ENCODE measurements at regions not wholly inside any gene's neighbourhood (a gene's known extent, or its start where the extent isn't known, plus 50 kb on each side); places are given as distances from the start of the nearest gene placed in this dataset.
A peak's percentile ranks its signal among the peaks of the same experiment; 100 is the strongest.
"Not testable (repeated sequence)": the region's sequence is repeated elsewhere in the genome, so short reads cannot be mapped to it uniquely, and the experiment has no call there.

DNA sequence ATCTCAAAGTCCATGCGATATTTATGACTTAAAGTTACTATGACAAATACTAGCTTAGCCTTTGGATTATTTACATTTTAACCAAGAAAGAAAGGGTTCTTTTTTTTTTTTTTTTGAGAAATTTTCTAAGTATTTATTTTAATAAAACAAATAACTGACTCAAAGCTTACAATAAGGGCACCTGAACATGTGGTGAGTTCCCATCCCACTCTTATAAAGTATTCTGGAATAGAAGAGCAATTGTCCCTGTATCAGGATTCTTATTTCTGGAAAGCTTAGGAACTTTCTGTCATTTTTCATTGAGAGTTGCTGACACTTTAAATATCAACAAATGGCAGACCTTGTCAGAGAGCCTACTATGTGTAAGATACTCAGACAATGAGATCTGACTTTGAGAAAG, 686.1 kb upstream of the SOX9 start:
- no peak for DNase-seq (ENCODE audit: low read depth in 3 of 3, low spot score in 2 of 3)

DNA sequence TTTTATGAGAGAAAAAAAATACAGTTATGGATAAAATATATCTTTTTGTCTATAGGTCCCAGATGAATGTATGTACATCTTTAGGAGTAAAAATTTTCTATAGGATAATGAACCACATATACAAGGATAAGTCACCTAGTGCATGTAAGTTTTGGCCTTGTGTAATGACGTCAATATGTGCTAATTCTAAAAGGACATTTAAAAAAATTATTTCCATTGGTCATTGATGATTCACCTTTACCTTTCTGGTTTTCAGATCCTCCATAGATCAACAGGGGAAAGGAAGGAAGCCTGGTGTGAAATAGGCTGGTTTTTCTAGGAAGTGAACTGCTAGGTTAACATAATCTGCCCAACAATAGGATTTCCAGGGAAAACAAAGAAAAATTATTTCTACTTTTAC, 684.3 kb upstream of the SOX9 start:
- no peak for DNase-seq (ENCODE audit: low read depth in 3 of 3, low spot score in 2 of 3)

DNA sequence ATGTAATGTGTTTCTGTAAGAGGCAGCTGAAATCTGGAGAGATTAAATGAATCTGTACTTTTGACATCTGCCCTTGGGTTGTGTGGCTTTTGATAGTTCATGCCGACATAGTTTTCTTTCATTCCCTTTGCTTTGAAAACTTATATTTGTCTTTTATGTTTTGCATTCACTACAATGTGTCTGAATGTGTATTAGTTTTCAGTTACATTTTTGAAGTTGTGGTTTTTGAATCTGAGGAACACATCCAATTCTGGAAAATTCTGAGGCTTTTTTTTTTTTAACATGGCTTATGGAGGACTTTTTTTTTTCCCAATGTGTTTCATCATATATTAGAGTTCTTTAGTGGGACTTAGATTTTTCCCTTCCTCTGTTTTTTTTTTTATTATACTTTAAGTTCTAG, 683.7 kb upstream of the SOX9 start:
- no peak for DNase-seq (ENCODE audit: low read depth in 3 of 3, low spot score in 2 of 3)

DNA sequence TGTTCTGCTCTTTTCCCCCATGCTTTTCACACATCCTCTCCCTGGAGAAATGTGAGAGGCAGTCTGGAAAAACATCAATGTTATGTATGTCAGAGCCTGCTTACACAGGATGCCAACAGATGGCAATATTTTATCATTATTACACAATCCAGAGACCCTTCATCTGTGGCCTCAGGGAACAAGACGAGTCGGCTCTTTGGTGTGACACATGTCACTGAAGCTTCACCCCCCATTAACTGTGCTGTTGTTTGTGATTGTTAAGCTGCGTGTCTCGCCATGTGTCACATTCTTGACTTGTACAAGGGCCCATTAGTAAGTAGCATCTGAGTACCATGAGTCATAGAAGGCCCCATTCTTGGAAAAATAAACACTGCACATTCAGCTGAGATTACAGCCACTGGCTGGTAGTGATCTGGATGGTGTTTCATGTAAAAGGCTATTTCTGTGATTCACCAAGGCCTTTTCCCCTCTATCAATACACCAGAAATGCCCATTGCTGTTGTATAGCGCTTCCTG, 682.1 kb upstream of the SOX9 start:
- DNase-seq (ENCODE audit: low read depth in 3 of 3, low spot score in 2 of 3), result peak in 1 of 3 donors; percentile 26

DNA sequence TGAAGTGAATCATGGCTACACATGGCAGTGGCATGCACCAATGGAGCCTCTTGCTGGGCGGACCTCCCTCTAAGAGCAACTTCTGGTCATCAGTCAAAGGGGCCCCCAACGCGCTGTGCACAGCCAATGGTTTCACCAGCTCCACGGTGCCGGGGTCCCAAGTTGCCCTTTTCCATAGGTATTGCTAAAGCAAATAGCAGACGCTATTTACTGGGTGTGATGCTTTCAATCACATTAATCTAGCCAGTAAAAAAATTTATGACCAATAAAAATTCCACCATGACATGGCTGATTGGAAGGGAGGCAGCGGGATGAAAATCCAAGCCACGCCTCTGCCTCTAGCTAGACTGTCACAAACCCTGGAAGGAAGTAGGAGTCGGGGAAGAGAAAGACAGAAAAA, 680.3 kb upstream of the SOX9 start:
- no peak for DNase-seq (ENCODE audit: low read depth in 3 of 3, low spot score in 2 of 3)

DNA sequence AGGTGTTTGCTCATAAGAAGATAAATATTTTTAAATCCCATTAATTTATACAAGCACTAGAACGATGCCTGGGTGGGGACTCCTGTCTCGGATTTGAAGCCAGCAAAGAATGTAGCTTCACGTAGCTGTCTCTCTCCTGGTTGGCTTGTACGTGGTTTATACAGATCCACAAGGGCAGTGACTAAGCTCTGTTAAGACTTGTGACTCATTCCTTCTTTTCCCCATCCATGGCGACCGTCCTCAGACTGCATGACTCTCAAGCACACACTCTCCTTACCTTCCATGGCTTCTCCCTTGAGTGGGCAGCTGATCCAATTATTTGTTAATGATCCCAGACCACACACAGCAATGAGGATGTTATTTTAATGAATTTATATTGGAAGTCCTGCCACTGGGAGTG, 679.7 kb upstream of the SOX9 start:
- DNase-seq (ENCODE audit: low read depth in 3 of 3, low spot score in 2 of 3), result no peak

DNA sequence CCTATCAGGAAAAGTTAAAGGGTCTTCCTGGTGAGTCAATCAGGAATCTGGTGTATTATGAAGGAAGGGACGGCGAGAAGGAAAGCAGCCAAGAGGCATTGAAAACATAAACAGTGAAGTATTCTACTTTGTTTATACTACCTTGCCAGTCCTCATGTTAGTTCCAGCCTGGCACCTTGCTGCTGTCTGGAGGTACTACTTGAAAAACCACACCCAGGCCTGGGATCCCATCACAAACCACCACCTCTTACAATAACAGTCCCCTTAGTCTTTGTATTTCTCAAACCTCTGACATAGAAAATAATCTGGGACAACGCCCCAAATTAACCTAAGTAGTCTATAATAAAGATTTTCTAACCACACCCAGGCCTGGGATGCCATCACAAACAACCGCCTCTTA, 676.7 kb upstream of the SOX9 start:
- no peak for DNase-seq (ENCODE audit: low read depth in 3 of 3, low spot score in 2 of 3)

DNA sequence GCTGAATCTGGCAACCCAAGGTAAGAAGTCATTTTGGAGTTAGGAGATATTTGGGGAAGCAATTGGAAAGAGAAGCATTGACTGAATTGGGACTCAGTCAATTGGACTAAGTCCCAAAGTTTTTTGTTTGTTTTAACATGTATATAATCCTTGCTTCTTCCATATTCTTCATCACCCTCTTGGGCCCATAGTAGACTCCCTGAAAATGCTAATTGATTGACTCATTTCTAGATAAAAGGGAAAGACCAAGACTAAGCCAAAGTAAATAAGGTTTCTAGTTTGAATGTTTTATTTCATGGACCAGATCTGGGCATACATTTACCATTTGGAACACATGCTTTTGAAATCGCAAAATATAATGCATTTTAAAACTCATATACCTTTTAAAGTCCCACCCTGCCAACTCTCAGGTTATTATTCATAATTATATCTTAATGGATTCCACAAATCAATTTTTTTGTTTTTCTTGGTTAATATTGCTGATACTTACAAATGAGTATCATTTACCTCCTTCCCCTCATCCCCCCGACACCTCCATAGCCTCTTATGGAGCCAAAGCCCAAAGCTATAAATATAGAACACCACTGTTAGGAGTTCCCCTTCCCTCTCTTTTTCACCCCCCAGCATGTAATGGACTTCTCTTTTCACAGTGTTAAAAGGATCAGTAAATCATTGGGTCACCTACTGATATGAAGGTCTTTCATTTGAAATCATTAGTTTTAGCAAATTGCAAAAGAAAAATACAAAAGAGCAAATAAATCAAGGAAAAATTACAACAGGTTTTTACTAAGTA, 674.0 kb upstream of the SOX9 start:
- DNase-seq (ENCODE audit: low read depth in 3 of 3, low spot score in 2 of 3), result no peak

DNA sequence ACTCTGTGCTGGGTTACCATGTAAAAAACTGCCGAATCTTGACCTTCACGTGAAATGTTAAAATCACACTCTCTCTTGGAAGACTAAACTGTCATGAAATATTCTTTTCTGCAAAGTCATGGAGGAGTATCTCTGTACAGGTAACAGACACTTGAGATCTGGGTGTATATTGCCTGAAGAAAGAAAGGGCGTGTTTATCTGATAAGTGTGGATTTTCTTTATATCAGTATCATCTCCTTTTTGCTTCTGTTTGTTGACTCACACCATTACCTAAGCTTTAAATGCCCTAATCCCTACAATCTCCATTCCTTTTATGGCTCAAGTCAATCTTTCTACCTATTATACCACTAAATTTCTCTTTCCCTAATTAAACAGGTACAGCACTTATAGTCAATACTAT, 673.2 kb upstream of the SOX9 start:
- no peak for DNase-seq (ENCODE audit: low read depth in 3 of 3, low spot score in 2 of 3)

DNA sequence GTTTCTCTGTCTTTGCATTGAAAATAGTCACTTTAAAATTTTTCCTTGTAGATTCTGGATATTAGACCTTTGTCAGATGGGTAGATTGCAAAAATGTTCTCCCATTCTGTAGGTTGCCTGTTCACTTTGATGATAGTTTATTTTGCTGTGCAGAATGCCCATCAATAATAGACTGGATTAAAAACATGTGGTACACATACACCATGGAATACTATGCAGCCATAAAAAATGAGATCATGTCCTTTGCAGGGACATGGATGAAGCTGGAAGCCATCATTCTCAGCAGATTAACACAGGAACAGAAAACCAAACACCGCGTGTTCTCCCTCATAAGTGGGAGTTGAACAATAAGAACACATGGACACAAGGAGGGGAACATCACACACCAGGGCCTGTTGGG, 670.2 kb upstream of the SOX9 start:
- DNase-seq (ENCODE audit: low read depth in 3 of 3, low spot score in 2 of 3), result not testable (repeated sequence)

DNA sequence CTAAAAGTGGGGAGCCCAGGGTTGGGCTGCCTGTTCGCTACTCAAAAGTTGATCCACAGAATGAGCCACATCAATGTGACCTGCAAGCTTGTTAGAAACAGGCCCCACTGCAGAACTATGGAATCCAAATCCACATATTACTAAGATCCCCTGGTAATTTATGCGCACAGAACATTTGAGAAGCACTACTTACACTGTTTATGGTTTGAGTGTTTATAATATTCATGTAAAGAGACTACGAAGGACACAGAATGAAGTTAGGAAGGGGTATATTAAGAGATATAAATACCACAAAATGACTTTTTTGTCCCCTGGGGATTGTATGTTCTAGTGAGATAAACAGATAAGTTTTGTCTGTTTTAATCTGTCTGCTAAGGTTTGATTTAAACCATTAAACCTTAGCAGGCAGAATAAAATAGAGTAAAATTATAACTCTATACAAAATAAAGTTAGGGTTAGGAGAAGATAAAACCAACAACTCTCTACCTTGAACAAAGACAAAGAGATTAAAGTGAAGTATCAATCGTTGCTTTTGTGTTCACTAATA, 666.9 kb upstream of the SOX9 start:
- no peak for DNase-seq (ENCODE audit: low read depth in 3 of 3, low spot score in 2 of 3)

DNA sequence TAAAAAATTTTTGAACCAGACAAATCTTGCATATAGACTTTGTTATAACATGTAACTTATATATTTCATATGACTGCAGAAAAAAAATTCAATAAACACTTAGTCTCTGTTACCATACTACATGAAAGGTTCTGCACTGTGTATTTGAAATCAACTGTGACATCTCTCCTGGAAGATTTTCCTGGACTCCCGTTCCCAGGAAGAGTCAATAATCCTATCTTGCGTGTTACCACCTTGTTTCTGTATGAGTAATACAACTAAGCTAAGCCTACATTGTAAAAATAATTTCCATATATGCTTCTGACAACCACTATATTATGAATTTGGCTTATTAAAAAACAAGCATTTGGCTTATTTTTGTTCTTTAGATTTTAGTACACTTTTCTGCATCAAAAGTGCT, 665.6 kb upstream of the SOX9 start:
- no peak for DNase-seq (ENCODE audit: low read depth in 3 of 3, low spot score in 2 of 3)

DNA sequence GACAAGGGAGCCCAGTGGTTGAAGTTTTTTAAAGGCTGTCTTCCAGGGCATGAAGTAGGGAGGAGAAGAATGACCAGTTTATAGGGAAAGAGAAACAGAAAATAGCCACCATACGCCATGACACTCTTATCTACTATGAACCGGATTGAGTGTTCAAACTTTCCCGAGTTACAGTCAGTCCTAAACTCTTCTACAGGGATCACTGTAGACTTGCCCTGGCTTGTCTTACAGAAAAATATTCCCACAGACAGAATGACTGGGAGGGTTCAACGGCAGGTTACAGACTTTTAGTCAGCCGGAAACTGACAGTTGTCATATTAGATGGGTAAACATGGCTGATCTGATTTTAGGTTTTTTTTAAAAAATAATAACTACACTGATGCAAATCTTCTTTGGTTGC, 662.5 kb upstream of the SOX9 start:
- DNase-seq (ENCODE audit: low read depth in 3 of 3, low spot score in 2 of 3), result no peak

DNA sequence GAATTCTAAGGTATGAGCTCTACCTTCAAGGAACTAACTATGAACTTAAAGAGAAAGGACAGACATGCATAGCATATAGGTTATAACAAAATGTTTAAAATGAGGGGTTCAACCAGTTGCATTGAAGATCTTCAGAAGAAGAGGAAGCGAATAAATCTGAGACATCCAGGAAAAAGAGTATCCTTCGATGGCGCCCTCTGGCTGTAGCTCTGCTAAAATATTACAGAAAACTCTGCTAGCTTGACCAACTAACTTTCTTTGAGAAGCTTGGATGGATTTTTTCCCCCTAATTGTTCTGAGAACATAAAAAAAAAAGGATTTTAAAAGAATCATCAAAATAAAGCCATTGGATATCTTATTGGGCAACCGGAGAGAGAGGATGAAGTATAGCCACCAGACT, 659.9 kb upstream of the SOX9 start:
- DNase-seq (ENCODE audit: low read depth in 3 of 3, low spot score in 2 of 3), result no peak

DNA sequence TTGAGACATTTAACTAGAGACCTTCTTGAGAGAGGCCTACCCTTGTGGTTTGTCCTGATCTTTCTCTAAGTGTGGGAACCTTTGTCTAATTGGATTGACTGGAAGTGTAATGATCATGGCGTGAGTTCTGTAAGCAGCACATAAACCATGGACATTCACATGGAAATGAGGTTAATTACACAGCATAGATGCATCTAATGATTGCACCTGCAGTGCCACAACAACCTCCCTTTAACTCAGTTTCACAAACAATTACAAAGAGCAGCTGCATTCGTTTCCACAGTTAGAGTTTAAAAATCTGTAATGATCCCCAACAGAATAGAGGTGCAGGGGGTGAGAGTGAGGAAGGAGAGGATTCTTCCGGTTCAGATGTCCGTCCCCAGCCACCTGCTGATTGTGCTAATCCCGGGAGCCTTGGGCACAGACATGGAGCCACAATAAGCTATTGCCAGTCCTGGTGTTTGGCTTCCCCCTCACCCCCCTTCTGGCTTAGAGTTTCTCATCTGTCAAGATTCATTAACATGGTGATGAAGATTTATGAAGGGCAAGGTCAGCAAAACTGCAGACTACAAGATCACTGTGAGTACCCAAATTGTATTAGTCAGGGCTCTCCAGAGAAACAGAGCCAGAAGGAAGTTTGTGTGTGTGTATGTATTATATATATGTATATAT, 659.2 kb upstream of the SOX9 start:
- DNase-seq (ENCODE audit: low read depth in 3 of 3, low spot score in 2 of 3), result no peak

DNA sequence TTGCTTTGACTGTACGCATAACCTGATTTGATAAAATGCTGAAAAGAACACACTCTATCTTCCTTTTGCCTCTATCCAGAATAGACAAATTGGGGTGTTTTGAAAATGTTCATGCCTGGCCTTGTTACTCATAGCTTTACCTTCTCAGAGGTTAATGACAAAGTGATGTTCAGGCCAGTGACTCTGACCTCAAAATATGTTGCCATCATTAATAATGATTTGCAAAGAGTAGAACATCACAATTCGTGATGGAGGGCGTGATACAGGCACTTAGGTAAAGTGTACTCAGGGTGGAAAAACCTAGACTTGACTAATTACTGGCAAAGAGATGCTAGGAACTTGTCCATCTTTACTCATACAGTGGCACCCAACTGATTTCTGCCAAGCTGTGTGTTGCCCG, 656.6 kb upstream of the SOX9 start:
- DNase-seq (ENCODE audit: low read depth in 3 of 3, low spot score in 2 of 3), result no peak

DNA sequence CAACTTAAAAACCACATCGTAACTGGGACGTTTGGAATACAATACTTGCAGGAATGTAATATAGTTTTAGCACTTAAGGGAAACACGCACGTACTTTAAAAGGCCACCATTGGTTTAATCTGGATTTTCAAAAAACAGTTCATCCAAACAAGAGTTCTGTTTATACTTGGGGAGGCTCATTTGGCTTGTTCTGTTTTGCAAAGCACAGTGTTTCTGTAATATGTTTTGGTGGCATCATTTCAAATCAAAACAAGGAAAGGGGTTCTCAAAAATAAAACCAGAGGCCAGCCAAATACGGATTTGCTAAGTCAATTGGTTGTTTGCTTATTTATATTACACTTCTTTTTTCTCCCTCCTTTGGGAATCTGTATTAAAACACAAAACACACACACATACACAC, 656.1 kb upstream of the SOX9 start:
- no peak for DNase-seq (ENCODE audit: low read depth in 3 of 3, low spot score in 2 of 3)

DNA sequence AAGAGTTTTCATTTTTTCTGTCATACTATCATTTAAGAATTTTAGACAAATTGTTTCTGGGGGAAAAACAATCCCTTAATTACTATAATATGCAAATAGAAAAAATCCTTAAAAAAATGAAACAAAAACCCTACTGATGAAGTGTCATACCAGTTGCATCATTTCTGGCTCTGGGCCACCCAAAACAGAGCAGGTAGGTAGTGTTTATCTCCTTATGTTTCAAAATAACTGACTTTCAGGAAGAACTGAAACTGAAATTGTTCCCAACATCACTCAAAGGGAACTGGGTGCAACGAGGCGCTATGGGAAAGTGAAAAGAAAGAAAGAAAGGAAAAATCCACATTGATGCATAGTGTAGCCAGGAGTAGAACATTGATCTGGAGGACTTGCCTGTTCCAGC, 653.1 kb upstream of the SOX9 start:
- no peak for DNase-seq (ENCODE audit: low read depth in 3 of 3, low spot score in 2 of 3)

DNA sequence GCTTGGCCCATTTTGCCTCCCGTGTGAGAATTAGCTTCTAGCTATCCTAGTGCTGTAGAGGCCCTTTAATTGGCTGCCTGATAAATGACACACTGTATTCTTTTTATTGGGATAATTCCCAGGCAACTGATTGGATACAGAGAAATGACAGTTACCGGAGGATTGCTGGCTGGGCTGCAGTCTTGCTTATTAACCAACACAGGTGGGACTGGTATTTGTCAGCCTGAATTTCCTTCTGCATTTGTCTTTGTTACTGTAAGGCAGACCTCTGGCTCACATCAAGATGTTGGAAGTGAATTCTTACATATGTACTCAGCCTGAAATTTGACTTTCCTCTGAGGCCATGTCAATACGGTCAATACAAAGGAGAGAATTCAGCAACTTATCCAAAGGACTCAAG, 650.8 kb upstream of the SOX9 start:
- DNase-seq (ENCODE audit: low read depth in 3 of 3, low spot score in 2 of 3), result no peak

DNA sequence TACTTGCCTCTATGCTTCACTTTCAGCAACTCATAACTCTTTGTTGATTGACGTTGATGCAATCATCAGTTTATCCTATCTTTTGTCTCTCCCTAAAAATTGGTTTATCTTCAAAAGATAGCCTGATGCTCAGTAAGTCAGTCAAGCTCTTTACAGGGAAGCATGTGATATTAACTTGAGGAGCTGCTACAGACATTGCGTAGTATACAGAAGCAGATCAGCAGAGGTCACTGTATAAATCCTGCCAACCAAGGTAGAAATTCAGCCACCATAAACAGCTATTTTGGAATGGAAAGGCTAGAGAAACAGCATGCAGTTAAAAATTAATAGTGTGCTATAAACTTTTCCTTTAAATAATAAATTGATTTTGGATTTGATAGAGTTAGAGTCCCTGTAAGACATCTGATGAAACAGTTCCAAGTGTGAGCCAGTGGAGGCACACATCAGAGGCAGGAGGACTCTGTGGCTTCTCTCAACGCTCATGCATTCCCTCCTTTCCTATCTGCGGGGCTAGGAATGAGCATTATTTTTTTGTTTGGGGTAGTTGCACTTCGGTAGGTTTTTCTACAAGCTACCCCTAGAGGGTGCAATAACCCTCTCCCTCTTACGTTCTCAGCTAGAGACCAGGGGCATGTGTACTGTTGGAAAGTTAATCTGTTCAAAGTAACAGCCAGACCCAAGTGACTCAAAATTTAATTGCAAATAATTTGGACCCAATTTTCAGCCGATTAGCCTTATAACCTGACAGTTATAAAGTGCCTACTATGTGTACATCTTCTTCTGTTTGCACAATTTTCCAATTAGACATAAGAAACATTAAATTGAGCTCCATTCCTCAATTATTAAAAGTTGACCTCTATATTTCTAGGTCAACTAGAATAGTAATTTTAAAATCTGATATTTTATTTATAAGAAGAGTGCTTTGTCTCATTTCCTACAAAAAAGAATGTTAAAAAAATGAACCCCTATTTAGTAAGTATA, 647.7 kb upstream of the SOX9 start:
- DNase-seq (ENCODE audit: low read depth in 3 of 3, low spot score in 2 of 3), result peak in 1 of 3 donors; percentile 27

DNA sequence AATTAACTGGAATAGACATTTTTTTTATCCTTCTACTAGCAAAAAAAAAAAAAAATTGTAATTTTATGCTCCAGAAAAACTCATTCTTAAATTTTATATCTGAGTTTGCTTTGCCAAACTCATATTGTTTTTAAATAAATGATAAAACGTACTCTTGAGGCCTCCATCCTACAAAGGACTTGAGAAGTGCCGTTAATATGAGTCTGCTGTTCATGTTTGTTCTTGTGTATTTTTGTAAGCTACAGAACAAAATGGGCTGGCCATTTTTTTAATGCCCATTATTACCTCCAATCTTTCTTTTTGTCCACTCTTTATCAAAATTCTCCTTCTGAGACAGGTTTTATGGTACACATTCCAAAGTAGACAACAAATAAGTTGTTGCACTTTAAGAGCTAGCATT, 643.5 kb upstream of the SOX9 start:
- DNase-seq (ENCODE audit: low read depth in 3 of 3, low spot score in 2 of 3), result no peak
